Glutamatergic neuron (in vitro differentiated cells): ENCODE measurements at regions not wholly inside any gene's neighbourhood (a gene's known extent, or its start where the extent isn't known, plus 50 kb on each side); places are given as distances from the start of the nearest gene placed in this dataset.

Source experiments
- DNase-seq: peaks from one replicate; pipeline ENCODE4 v3.0.0; 2022
- H3K27ac Mint-ChIP-seq: one replicate; pipeline ENCODE4 v1.8.0; 2020; ENCODE audit warnings: mild to moderate bottlenecking, mixed read lengths, inconsistent platforms; ENCODE audit not compliant: unreplicated experiment
- H3K27me3 Mint-ChIP-seq: one replicate; pipeline ENCODE4 v1.8.0; 2020; ENCODE audit warnings: mild to moderate bottlenecking, moderate library complexity, mixed read lengths, inconsistent platforms; ENCODE audit not compliant: unreplicated experiment
- H3K36me3 Mint-ChIP-seq: one replicate; pipeline ENCODE4 v1.8.0; 2020; ENCODE audit warnings: mild to moderate bottlenecking, mixed read lengths, inconsistent platforms; ENCODE audit not compliant: unreplicated experiment
- H3K4me1 Mint-ChIP-seq: one replicate; pipeline ENCODE4 v1.8.0; 2020; ENCODE audit warnings: mild to moderate bottlenecking, low read depth, mixed read lengths, inconsistent platforms; ENCODE audit not compliant: unreplicated experiment
- H3K4me3 Mint-ChIP-seq: one replicate; pipeline ENCODE4 v1.8.0; 2020; ENCODE audit warnings: mild to moderate bottlenecking, mixed read lengths, inconsistent platforms; ENCODE audit not compliant: unreplicated experiment
- H3K9me3 Mint-ChIP-seq: one replicate; pipeline ENCODE4 v1.8.0; 2020; ENCODE audit warnings: mild to moderate bottlenecking, moderate library complexity, mixed read lengths, inconsistent platforms; ENCODE audit not compliant: unreplicated experiment
- CTCF ChIP-seq: fragments of 200-600 bp; sonication (generic); IDR thresholded peaks from one replicate; pipeline ENCODE4 v1.5.0; 2021; ENCODE audit not compliant: partially characterized antibody, unreplicated experiment

DNA sequence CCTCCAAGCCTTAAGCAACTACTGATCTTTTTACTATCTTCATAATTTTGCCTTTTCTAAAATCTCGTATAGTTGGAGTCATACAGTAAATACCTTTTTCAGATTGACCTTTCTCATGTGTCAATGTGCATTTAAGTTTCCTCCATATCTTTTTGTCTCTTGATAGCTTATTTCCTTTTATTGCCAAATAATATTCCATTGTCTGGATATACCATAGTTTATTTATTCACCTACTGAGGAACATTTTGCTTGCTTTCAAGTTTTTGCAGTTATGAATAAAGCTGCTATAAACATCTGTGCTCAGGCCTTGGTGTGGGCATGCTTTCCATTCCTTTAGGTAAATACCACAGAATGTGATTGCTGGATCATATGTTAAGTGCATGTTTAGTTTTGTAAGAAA, 161.2 kb upstream of the GNAI1 start:
- TF ChIP-seq CTCF: no peak
- peaks cover 9% of the 10 kb centered on the region for H3K36me3 Mint-ChIP-seq
- H3K4me3 Mint-ChIP-seq: no peak overlapping the region
- H3K27me3 Mint-ChIP-seq: peaks cover 2% of the 10 kb centered on the region
- no peak overlapping the region for H3K27ac Mint-ChIP-seq
- H3K4me1 Mint-ChIP-seq: no peaks in the 10 kb centered on the region
- DNase-seq: no peak
- H3K9me3 Mint-ChIP-seq: no peaks in the 10 kb centered on the region

DNA sequence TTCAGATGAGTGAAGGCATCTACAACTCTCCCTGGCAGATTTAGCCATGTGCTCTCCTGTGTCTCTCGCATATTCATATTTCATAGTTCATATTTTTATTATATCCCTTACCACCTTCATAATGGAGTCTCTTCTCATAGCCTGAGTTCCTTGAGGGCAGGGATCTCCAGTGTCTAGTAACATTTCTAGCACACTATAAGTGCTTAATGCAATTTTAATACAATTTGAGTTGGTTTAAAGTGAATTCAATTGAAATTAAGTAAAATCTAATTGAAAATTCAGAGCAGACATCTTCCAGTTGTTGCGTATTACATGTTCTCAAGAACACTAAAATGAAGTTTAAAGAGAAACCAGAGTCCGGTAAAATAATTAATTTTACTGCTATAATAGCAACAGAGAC, 163.6 kb upstream of the GNAI1 start:
- no peak for TF ChIP-seq CTCF
- no peaks in the 10 kb centered on the region for H3K4me1 Mint-ChIP-seq
- no peak overlapping the region for H3K4me3 Mint-ChIP-seq
- H3K9me3 Mint-ChIP-seq: no peaks in the 10 kb centered on the region
- peaks cover 2% of the 10 kb centered on the region for H3K27me3 Mint-ChIP-seq
- no peak overlapping the region for H3K27ac Mint-ChIP-seq
- H3K36me3 Mint-ChIP-seq: no peaks in the 10 kb centered on the region
- DNase-seq: no peak

DNA sequence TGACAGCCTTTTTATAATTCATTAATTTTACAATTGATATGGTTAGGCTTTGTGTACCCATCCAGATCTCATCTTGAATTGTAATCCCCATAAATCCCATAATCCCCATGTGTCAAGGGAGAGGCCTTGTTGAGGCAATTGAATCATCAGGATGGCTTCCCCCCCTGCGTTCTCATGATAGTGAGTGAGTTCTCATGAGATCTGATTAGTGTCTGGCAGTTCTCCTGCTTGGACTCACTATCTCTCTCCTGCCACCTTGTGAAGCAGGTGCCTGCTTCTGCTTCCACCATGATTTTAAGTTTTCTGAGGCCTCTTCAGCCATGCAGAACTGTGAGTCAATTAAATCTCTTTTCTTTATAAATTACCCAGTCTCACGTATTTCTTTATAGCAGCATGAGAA, 165.7 kb upstream of the GNAI1 start:
- Mint-ChIP-seq H3K36me3 (no peaks in the 10 kb centered on the region), H3K4me1 (no peaks in the 10 kb centered on the region), H3K9me3 (no peaks in the 10 kb centered on the region), H3K27me3 (peaks cover 2% of the 10 kb centered on the region), H3K4me3 (no peak overlapping the region), H3K27ac (peak overlapping the region; percentile 20)
- DNase-seq: no peak
- no peak for TF ChIP-seq CTCF

DNA sequence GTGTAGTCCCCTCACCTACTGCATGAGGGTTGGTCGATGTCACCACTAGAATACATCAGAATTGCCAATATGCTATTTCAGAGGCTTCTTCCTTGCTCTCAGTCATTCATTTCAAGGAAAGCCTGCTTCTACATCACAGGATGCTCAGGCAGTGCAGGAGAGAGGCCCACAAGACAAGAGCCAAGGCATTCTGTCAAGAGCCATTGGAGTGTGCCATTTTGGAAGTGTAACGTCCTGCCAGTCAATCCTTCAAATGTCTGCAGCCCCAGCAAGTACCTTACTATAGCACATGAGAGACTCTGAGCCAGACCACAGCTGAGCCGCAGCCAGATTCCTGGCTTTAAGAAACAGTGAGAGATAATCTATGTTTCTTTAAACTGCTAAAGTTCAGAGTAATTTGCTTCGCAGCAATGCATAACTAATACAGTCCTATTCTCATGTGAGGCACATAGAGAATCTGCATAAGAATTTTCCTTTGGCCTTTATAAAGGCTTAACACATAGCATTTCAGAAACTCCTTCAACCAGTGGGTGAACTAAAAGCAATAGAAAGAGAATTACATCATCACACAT, 166.5 kb upstream of the GNAI1 start:
- Mint-ChIP-seq H3K4me3 (no peak overlapping the region), H3K27me3 (peaks cover 2% of the 10 kb centered on the region), H3K9me3 (no peaks in the 10 kb centered on the region), H3K36me3 (no peaks in the 10 kb centered on the region), H3K27ac (no peak overlapping the region), H3K4me1 (no peaks in the 10 kb centered on the region)
- no peak for DNase-seq
- no peak for TF ChIP-seq CTCF

DNA sequence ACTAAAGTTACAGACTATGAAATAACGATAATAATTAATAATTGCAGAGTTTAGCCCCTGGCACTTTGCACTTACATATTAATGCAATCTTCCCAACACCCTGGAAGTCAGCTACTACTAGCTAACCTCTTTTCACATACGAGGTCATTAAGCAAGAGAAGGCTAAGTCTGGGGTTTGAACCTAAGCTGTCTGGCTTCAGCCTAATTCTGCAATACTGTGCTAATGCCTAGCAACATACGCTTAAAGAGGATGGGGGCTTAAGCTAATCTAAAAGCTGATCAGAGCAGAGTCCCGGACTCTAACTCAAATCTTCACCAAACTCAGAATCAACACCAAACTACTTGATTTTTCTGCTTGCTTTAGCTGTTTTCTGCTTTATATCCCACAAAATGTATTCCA, 168.7 kb upstream of the GNAI1 start:
- H3K27ac Mint-ChIP-seq: no peak overlapping the region
- no peaks in the 10 kb centered on the region for H3K4me1 Mint-ChIP-seq
- no peak for TF ChIP-seq CTCF
- no peaks in the 10 kb centered on the region for H3K9me3 Mint-ChIP-seq
- DNase-seq: no peak
- no peak overlapping the region for H3K4me3 Mint-ChIP-seq
- H3K36me3 Mint-ChIP-seq: no peaks in the 10 kb centered on the region
- H3K27me3 Mint-ChIP-seq: peaks cover 2% of the 10 kb centered on the region
